ENCODE measurements at regions not wholly inside any gene's neighbourhood (a gene's known extent, or its start where the extent isn't known, plus 50 kb on each side); places are given as distances from the start of the nearest gene placed in this dataset.

DNA sequence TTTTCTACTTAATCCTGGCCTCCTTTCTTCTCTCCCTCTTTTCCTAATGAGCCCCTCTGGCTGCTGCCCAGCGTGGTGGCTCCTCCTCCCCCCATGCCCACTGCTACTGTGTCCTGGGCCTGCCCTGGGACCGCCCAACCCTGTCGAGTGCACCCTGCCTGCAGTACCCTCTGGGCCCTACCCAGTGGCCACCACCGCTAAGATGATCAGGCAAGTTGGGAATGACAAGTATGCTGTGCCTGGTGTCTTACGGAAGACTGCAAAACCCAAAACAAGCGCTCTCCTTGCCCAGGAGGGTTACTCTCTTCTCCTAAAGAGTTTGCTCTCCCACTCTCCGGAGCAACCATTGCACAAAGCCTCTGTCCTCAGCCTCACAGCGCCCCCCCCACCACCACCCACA is 273.7 kb downstream of the SYK start:
- CTCF ChIA-PET, result interaction anchor here (1.2 kb wide), 1 partner anchor 10 kb away, joined by 3 read pairs; no protein-coding TSS in a partner anchor
- no peak for DNase-seq (ENCODE audit: low read depth)
- no peaks in the 10 kb centered on the region for H3K36me3 ChIP-seq (ENCODE audit: control insufficient read depth, insufficient read depth, low read length)
- TF ChIP-seq, protein P1, sequence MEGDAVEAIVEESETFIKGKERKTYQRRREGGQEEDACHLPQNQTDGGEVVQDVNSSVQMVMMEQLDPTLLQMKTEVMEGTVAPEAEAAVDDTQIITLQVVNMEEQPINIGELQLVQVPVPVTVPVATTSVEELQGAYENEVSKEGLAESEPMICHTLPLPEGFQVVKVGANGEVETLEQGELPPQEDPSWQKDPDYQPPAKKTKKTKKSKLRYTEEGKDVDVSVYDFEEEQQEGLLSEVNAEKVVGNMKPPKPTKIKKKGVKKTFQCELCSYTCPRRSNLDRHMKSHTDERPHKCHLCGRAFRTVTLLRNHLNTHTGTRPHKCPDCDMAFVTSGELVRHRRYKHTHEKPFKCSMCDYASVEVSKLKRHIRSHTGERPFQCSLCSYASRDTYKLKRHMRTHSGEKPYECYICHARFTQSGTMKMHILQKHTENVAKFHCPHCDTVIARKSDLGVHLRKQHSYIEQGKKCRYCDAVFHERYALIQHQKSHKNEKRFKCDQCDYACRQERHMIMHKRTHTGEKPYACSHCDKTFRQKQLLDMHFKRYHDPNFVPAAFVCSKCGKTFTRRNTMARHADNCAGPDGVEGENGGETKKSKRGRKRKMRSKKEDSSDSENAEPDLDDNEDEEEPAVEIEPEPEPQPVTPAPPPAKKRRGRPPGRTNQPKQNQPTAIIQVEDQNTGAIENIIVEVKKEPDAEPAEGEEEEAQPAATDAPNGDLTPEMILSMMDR (IDR thresholded peaks at IDR 0.05; ENCODE audit: insufficient read depth, low read depth, low read length), result no peak
- no peak overlapping the region for H3K4me3 ChIP-seq (ENCODE audit: low read depth, low read length)
- no peaks in the 10 kb centered on the region for H3K27me3 ChIP-seq (ENCODE audit: control insufficient read depth, insufficient read depth, low read length)
- POLR2A ChIA-PET, result no interaction called here

DNA sequence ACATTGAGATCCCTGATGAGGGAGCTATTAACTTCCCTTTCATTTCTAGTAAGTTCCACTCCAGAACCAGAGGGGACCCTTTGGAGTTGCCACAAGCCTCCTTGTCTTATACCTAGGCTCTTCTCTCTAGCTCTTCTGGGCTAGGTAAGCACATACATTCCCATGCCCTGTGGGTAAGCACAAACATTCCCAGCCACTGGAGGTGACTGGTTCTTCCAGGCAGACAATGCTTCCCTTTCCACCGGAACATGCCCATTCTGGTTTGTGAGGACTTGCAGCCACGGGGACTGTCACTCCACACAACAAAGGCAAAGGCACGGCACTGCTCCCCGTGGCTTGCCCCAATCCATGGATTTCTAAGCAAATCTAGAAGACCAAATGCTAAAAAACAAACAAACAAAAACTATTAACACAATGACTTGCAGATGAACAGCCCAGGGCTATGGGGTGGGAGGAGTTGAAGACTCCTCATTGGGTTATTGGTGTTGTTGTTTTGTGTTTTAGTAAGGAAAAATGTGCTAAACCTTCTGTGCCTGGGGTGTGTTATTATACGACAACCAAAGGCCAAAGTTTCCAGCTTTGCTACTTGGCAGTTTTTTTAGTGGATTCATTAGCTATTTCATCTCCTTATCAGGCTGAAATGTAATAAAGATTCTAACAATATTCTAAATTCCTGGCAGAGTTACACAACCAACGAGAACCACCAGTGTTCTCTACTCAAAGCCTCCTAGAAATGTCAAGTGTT is 276.2 kb downstream of the SYK start:
- H3K4me3 ChIP-seq (ENCODE audit: low read depth, low read length), result no peak overlapping the region
- DNase-seq (ENCODE audit: low read depth), result peak; percentile 41
- no peaks in the 10 kb centered on the region for H3K27me3 ChIP-seq (ENCODE audit: control insufficient read depth, insufficient read depth, low read length)
- CTCF ChIA-PET, result interaction anchor here (0.8 kb wide), 2 partner anchors 14 to 348 kb away, joined by 3 to 4 read pairs; no protein-coding TSS in a partner anchor
- POLR2A ChIA-PET, result no interaction called here
- H3K36me3 ChIP-seq (ENCODE audit: control insufficient read depth, insufficient read depth, low read length), result no peaks in the 10 kb centered on the region
- TF ChIP-seq, protein P1 (IDR thresholded peaks at IDR 0.05; ENCODE audit: insufficient read depth, low read depth, low read length), result no peak

DNA sequence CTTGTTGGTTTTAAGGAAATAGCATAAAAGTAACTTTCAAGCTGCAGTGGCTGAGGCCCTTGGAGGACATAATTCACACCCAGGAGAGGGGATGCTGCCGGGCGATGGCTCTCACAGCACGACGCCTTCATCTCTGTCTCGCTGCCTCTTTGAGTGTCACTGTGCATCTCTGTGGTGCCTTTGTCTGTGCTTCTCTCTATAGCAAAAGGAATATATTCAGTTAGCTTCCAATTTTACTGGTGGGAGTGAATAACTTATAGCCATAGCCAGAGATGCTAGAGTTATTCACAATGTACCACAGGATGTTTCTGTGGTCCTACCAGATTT is 276.7 kb downstream of the SYK start:
- ChIA-PET POLR2A (no interaction called here), CTCF (interaction anchor here (0.8 to 1.0 kb wide), 2 partner anchors 11 to 347 kb away, joined by 4 to 5 read pairs; no protein-coding TSS in a partner anchor)
- TF ChIP-seq, protein P1 (IDR thresholded peaks at IDR 0.05; ENCODE audit: insufficient read depth, low read depth, low read length), result no peak
- no peak for DNase-seq (ENCODE audit: low read depth)
- Histone ChIP-seq H3K36me3 (ENCODE audit: control insufficient read depth, insufficient read depth, low read length) (no peaks in the 10 kb centered on the region), H3K4me3 (ENCODE audit: low read depth, low read length) (no peak overlapping the region), H3K27me3 (ENCODE audit: control insufficient read depth, insufficient read depth, low read length) (no peaks in the 10 kb centered on the region)

DNA sequence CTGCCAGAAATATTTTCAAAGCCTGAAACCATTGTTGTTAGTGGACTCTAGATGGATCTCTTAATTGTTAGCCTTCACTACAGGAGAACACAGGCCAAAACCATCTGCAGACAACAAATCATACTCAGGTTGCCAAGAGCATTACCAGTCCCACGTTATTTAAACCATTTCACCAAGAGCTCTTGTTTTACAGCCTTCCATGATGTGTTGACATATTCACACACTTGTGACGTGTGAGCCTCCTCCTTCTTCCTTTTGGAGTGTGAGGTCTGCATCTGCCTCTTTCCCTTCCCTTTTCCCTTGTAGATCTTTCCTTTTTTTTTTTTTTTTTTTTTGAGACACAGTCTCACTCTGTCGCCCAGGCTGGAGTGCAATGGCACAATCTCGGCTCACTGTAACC is 279.0 kb downstream of the AUH start:
- Histone ChIP-seq H3K36me3 (ENCODE audit: control insufficient read depth, insufficient read depth, low read length) (no peaks in the 10 kb centered on the region), H3K4me3 (ENCODE audit: low read depth, low read length) (no peak overlapping the region), H3K27me3 (ENCODE audit: control insufficient read depth, insufficient read depth, low read length) (no peaks in the 10 kb centered on the region)
- CTCF ChIA-PET, result no interaction called here
- POLR2A ChIA-PET, result no interaction called here
- TF ChIP-seq, protein P1 (IDR thresholded peaks at IDR 0.05; ENCODE audit: insufficient read depth, low read depth, low read length), result no peak
- no peak for DNase-seq (ENCODE audit: low read depth)

DNA sequence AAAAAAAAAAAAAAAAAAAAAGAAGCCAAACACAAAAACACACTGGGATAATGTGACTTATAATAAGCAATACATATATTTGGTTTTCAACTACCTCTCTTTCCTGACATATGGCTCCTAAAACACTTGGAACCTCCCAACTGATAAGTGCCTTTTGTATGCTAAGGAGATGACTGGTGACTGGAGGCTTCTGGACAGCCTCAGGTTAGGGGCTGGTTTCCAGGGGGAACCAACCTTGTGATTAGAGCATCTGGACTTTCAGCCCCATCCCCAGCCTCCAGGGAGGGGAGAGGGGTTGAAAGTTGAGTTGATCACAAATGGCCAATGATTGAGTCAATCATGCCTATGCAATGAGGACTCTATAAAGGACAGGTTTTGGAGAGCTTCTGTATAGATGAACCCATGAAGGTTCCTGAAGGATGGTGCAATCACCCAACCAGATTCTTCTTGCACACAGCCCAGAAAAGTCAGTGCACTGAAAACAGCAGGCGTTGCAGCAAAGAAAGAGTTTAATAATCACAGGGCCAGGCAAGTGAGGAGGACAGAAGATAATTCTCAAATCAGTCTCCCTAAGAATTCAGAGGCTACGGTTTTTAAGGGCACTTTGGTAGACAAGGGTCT is 276.7 kb downstream of the AUH start:
- CTCF ChIA-PET, result interaction anchor here (1.3 kb wide), 1 partner anchor 9 kb away, joined by 3 read pairs; no protein-coding TSS in a partner anchor
- POLR2A ChIA-PET, result no interaction called here

More for the DNA sequence above, 276.7 kb downstream of the AUH start:
- Histone ChIP-seq H3K36me3 (ENCODE audit: control insufficient read depth, insufficient read depth, low read length) (no peaks in the 10 kb centered on the region), H3K4me3 (ENCODE audit: low read depth, low read length) (no peak overlapping the region), H3K27me3 (ENCODE audit: control insufficient read depth, insufficient read depth, low read length) (no peaks in the 10 kb centered on the region)
- no peak for DNase-seq (ENCODE audit: low read depth)
- TF ChIP-seq, protein P1 (IDR thresholded peaks at IDR 0.05; ENCODE audit: insufficient read depth, low read depth, low read length), result no peak
